H7 (cell line): ENCODE measurements at regions not wholly inside any gene's neighbourhood (a gene's known extent, or its start where the extent isn't known, plus 50 kb on each side); places are given as distances from the start of the nearest gene placed in this dataset.
A peak's percentile ranks its signal among the peaks of the same experiment; 100 is the strongest.

Source experiments
- DNase-seq: peaks from one replicate; pipeline ENCODE4 v3.0.0; 2012
- H3K27me3 ChIP-seq: 2 replicates; pipeline ENCODE4 v1.6.0; 2011; ENCODE audit warnings: mild to moderate bottlenecking, low read length; ENCODE audit not compliant: control insufficient read depth, insufficient read depth
- H3K36me3 ChIP-seq: replicated peaks from 2 replicates; pipeline ENCODE4 v1.5.1; 2011; ENCODE audit warnings: low read length; ENCODE audit not compliant: control insufficient read depth, insufficient read depth
- H3K4me3 ChIP-seq: 2 replicates; pipeline ENCODE4 v1.5.1; 2011; ENCODE audit warnings: low read depth, mild to moderate bottlenecking, control low read depth, low read length, moderate library complexity; ENCODE audit not compliant: insufficient read depth

GRCh38 chr11:128346804-128347203 is 240.6 kb downstream of the ETS1 start:
- Histone ChIP-seq H3K36me3 (no peaks in the 10 kb centered on the region), H3K4me3 (no peak overlapping the region), H3K27me3 (no peaks in the 10 kb centered on the region)
- DNase-seq = no peak

GRCh38 chr11:128345316-128345715 is 242.0 kb downstream of the ETS1 start:
- Histone ChIP-seq H3K4me3 (no peak overlapping the region), H3K36me3 (no peaks in the 10 kb centered on the region), H3K27me3 (no peaks in the 10 kb centered on the region)
- DNase-seq = no peak

GRCh38 chr11:128343870-128344269 is 243.5 kb downstream of the ETS1 start:
- no peak overlapping the region for H3K4me3 ChIP-seq
- H3K27me3 ChIP-seq = no peaks in the 10 kb centered on the region
- DNase-seq = no peak
- no peaks in the 10 kb centered on the region for H3K36me3 ChIP-seq

- no peaks in the 10 kb centered on the region for H3K36me3 ChIP-seq
- H3K4me3 ChIP-seq = no peak overlapping the region
- DNase-seq = no peak
- no peaks in the 10 kb centered on the region for H3K27me3 ChIP-seq
Measured at GRCh38 chr11:128343135-128343514, 244.2 kb downstream of the ETS1 start.

- Histone ChIP-seq H3K27me3 (no peaks in the 10 kb centered on the region), H3K36me3 (no peaks in the 10 kb centered on the region), H3K4me3 (no peak overlapping the region)
- DNase-seq = peak; percentile 24
Measured at GRCh38 chr11:128342511-128343134, 244.7 kb downstream of the ETS1 start.

- Histone ChIP-seq H3K36me3 (no peaks in the 10 kb centered on the region), H3K27me3 (no peaks in the 10 kb centered on the region), H3K4me3 (no peak overlapping the region)
- peak; percentile 23 for DNase-seq
Measured at GRCh38 chr11:128341280-128342248, 245.8 kb downstream of the ETS1 start.

- Histone ChIP-seq H3K4me3 (no peak overlapping the region), H3K27me3 (no peaks in the 10 kb centered on the region), H3K36me3 (no peaks in the 10 kb centered on the region)
- no peak for DNase-seq
Measured at GRCh38 chr11:128339792-128340191, 247.6 kb downstream of the ETS1 start.

GRCh38 chr11:128338811-128339210 is 248.5 kb downstream of the ETS1 start:
- no peak for DNase-seq
- Histone ChIP-seq H3K27me3 (no peaks in the 10 kb centered on the region), H3K4me3 (no peak overlapping the region), H3K36me3 (no peaks in the 10 kb centered on the region)

- DNase-seq = no peak
- no peaks in the 10 kb centered on the region for H3K27me3 ChIP-seq
- no peak overlapping the region for H3K4me3 ChIP-seq
Measured at GRCh38 chr11:128336203-128336602, 251.2 kb downstream of the ETS1 start.

GRCh38 chr11:128335729-128336128 is 251.6 kb downstream of the ETS1 start:
- DNase-seq = peak; percentile 26
- Histone ChIP-seq H3K36me3 (no peaks in the 10 kb centered on the region), H3K4me3 (no peak overlapping the region), H3K27me3 (no peaks in the 10 kb centered on the region)

More at GRCh38 chr11:128336203-128336602, 251.2 kb downstream of the ETS1 start:
- H3K36me3 ChIP-seq = no peaks in the 10 kb centered on the region

- Histone ChIP-seq H3K36me3 (no peaks in the 10 kb centered on the region), H3K27me3 (no peaks in the 10 kb centered on the region), H3K4me3 (no peak overlapping the region)
- no peak for DNase-seq
Measured at GRCh38 chr11:128334311-128335044, 252.9 kb downstream of the ETS1 start.

- Histone ChIP-seq H3K4me3 (no peak overlapping the region), H3K27me3 (no peaks in the 10 kb centered on the region), H3K36me3 (no peaks in the 10 kb centered on the region)
- DNase-seq = no peak
Measured at GRCh38 chr11:128331317-128331716, 256.0 kb downstream of the ETS1 start.

GRCh38 chr11:128330203-128330602 is 257.2 kb downstream of the ETS1 start:
- H3K27me3 ChIP-seq = no peaks in the 10 kb centered on the region
- no peaks in the 10 kb centered on the region for H3K36me3 ChIP-seq
- DNase-seq = no peak
- H3K4me3 ChIP-seq = no peak overlapping the region

GRCh38 chr11:128328955-128329551 is 258.3 kb downstream of the ETS1 start:
- Histone ChIP-seq H3K27me3 (no peaks in the 10 kb centered on the region), H3K4me3 (no peak overlapping the region), H3K36me3 (no peaks in the 10 kb centered on the region)
- DNase-seq = no peak
